Amygdala (tissue), 56 donors: ENCODE measurements at regions not wholly inside any gene's neighbourhood (a gene's known extent, or its start where the extent isn't known, plus 50 kb on each side); places are given as distances from the start of the nearest gene placed in this dataset.

ENCODE experiments used
- DNase-seq, 56 donors: peaks; one replicate each; lab custom pipeline; 2025; lab: John Stamatoyannopoulos, UW

DNA sequence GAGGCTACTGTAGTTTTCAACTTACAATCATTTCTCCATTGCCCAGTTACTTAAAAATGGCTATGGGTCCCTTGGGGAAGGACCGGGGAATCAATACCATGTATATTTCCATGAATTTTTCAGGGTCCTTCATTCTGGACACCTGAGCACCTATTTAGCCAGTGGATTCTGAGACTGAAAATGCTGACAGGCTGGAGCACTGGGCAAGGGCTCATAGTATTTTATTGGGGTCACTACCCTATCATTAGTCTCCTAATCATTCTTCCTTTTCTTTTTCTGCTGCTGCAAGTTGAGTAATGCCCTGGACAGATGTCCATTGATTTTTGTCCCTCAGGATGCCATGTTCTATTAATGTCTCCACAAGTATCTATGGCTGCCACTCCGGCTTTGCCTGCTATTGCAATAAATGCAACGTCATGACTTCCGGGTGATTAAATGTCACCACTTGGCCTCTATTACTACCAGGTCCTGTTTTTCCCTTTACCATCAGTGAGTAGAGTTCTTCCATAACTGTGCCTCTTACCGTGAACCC lies 279.3 kb upstream of the FBXL7 start:
- DNase-seq: no peak

GRCh38 chr5:15215056-15215455 lies 284.9 kb upstream of the FBXL7 start:
- peak in 9 of 56 donors; percentile 0 to 34 (median 2) for DNase-seq

DNA sequence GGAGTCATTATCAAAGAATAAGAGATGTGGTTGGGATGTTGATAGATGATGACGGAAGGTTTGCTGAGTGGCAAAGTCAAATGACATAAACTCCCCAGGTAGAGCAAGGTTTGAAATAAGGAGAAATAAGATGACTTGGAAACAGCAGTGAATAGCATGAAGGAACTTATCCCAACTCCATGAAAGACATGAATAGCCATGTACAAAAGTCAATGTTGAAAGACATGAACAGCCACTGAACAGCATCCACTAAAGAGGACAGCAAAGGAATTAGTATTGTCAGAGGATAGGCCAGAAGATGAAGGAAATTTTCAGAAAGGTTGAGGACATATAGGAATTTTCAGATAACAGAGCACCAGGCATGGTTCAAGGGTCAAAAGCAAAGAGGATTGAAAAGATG lies 286.0 kb upstream of the FBXL7 start:
- no peak for DNase-seq

GRCh38 chr5:15209053-15209762 lies 290.8 kb upstream of the FBXL7 start:
- DNase-seq: no peak

DNA sequence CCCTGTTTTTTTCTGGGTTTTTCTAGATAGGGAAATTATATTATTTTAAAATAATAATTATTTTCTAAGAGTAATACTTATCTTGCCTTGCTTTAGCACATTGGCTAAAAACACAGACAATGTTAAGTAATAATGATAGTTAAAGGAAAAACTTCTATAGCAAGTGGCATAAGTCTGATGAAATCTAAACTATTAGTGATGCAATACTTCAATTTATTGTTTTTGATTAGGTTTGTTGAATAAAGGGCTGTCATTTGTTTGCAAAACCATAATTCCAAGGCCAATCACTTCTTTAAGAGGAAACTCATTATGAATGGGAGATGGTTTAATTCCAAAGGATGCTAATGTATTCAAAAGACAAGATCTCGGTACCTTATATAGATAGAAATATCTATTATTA lies 293.8 kb upstream of the FBXL7 start:
- DNase-seq: no peak

- no peak for DNase-seq
Measured at GRCh38 chr5:15203376-15203775, 296.6 kb upstream of the FBXL7 start.

- DNase-seq: no peak
Measured at GRCh38 chr5:15191012-15191411, 309.0 kb upstream of the FBXL7 start.

GRCh38 chr5:15183520-15183919 lies 311.9 kb upstream of the ANKH start:
- no peak for DNase-seq

DNA sequence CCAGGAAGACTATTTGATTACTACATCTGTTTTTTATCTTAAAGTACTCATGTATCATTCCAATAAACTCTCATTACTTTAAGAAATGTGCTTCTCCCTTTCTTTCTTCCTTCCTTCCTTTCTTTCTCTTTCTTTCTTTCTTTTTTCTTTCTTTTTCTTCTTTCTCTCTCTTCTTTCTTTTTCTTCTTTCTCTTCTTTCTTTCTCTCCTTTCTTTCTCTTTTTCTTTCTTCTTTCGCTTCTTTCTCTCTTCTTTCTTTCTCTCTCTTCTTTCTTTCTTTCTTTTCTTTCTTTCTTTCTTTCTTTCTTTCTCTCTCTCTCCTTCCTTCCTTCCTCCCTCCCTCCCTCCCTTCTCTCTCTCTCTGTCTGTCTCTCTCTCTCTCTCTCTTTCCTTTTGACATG lies 298.6 kb upstream of the ANKH start:
- DNase-seq: no peak

GRCh38 chr5:15168358-15168757 lies 296.8 kb upstream of the ANKH start:
- no peak for DNase-seq

DNA sequence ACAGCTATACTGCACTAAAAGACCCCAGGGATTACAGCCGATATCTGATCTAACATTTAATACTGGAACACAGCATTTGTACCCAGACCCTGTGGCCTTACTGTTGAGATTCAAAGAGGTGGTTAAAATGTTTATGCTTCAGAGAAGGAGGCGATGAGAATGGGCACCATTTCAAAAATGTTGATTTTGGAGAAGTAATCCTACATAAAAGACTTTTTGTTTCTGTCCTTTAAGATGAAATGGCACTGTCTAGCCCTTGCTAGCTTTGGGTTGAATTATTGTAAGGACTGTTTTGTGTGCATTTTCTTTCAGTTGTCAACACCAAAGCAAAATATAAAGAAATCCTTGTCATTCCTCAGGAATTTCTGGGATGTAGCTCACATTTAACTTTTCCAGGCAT lies 288.5 kb upstream of the ANKH start:
- DNase-seq: no peak

DNA sequence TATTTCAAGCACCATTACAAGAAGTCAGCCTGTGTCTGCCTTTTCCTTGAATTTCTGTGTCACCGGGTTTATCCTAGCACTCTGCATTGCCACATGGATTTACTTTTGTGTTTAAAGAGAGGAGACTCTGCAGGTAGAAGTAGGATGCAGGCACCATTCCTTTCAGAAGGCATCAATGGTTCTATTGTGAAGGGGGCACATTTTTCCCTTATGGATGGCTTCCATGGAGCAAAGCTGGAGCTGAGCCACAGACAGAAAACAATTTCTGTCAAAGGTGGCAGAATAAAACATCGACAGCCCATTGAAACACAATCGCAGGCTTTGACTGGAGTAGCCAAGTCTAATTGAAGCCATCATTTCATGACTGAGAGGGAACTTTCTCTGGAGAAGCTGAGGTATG lies 288.0 kb upstream of the ANKH start:
- no peak for DNase-seq

DNA sequence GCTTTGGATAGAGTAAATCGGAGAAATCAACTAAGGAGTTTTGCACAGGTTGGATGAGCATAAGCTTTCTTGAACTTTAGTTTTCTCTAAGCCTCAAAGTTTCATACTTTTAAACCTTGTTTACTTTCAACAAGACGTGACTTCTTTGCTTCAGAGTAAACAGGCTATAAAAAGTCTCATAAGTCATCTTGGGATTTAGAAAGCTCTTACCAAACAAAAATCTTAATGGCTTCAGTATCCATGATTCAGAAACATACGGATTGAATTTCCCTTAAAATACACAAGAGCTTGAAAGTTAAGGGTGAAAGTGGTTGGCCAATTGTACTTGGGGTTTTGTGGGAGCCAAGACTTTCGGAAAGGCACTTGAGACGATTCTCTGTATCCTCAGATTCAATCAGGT lies 270.9 kb upstream of the ANKH start:
- no peak for DNase-seq

- DNase-seq: no peak
Measured at GRCh38 chr5:15137414-15137813, 265.8 kb upstream of the ANKH start.

- DNase-seq: no peak
Measured at GRCh38 chr5:15135661-15136060, 264.1 kb upstream of the ANKH start.

DNA sequence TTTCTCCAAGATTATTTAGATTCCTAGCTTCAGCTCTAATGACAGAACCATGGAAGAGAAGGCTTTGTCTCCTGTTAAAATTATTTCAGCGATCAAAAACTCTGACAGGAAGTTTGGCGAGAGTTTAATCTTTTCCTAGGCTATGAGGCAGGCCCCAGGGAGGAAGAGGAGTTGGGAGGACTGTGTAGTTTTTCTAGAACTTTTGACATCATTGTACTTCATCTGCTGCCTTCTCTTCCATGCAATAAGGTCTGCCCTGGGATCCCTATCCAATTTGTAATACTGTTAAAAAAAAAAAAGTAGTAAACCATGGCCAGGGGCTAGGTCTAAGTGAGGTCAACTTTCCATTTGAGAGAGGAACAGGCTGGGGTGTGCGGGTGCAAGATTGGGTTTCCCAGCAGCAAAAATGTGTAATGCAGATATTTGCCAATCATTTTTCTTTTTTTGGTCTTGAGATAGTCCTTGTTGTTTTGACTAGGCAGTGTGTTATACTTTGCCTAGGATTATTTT lies 261.9 kb upstream of the ANKH start:
- no peak for DNase-seq

GRCh38 chr5:15132816-15133405 lies 261.3 kb upstream of the ANKH start:
- DNase-seq: no peak

- no peak for DNase-seq
Measured at GRCh38 chr5:15131909-15132308, 260.3 kb upstream of the ANKH start.

- peak in 1 of 56 donors; percentile 2 for DNase-seq
Measured at GRCh38 chr5:15124871-15125568, 253.4 kb upstream of the ANKH start.

GRCh38 chr5:15124461-15124860 lies 252.9 kb upstream of the ANKH start:
- no peak for DNase-seq

GRCh38 chr5:15117688-15118087 lies 246.1 kb upstream of the ANKH start:
- no peak for DNase-seq

DNA sequence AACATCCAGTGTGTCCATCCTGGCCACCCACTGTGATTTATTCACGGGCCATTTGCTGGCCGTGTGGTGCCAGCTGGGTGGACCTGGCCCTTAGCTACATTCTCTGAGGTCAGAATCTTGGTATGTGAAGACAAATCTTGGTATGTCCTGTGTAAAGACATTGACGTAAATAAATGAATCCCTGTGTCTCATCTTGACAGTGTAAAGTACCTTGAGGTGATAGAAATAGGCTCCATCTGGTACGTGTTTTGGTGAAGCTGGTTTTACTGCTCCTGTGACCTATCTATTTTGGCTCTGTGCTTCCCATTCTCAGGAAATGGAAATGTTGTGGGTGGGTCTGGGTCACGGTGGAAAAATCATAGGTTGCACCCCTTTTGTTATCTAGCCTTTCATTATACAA lies 245.4 kb upstream of the ANKH start:
- no peak for DNase-seq
